ENCODE measurements at regions not wholly inside any gene's neighbourhood (a gene's known extent, or its start where the extent isn't known, plus 50 kb on each side); places are given as distances from the start of the nearest gene placed in this dataset.

DNA sequence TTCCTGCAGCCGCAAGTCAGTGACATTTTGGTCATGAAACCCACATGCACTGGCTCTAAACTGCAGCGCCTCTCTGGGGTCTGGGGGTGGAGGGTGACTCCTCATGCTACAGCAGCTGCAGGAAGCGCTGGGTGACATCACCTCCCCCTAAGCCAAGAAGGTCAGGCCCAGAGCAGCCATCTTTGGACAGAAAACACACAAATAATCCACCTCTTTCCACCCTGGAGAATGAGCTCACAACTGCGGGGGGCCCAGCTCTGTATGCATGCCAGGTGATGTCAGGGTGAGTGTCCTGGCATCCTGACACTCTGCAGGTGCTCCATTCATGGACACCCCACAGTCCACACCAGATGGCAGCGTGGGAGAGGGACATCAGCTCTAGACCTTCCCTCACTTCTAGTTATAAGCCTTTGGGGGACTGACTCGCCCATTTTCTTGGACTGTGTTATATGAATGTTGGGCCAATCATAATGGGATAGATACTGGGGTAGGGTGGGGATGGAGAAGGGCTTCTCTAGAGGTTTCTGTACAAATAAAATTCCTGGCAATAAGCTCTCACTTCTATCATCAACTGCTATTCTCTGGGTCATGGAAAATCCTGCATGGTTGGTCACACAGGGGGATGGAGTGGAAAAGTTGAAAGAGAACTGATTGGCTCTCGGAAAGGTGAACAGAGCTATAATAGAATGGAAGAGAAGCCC lies 70.7 kb upstream of the THBS1 start:
- H3K36me3 ChIP-seq (ENCODE audit: control insufficient read depth in 2 of 2, extremely low read depth in 1 of 2, insufficient read depth in 2 of 2, low read length in 2 of 2), result no peaks in the 10 kb centered on the region
- H3K4me3 ChIP-seq (replicated peaks in 1 of 3; ENCODE audit: insufficient read depth in 1 of 3, low read depth in 1 of 3, low read length in 3 of 3), result no peak overlapping the region
- DNase-seq (ENCODE audit: low read depth, low spot score) (no peak), FAIRE-seq (no peak)
- no peaks in the 10 kb centered on the region for H3K9me3 ChIP-seq (replicated peaks; ENCODE audit: control insufficient read depth, insufficient read depth, low read length)
- no peaks in the 10 kb centered on the region for H3K27me3 ChIP-seq (ENCODE audit: control insufficient read depth in 2 of 2, insufficient read depth in 2 of 2, low read length in 2 of 2)
- H3K9me1 ChIP-seq (replicated peaks; ENCODE audit: control insufficient read depth, extremely low read depth, insufficient read depth, low read length), result no peaks in the 10 kb centered on the region
- CTCF ChIA-PET, result interaction anchor here (2.0 to 2.1 kb wide), 2 partner anchors 13 to 21 kb away, joined by 7 to 12 read pairs; no protein-coding TSS in a partner anchor
- intact Hi-C loops (cut with micrococcal nuclease) (no loop called here), dilution Hi-C loops (cut with MboI; ENCODE audit: extremely low pct_ligation_motif_present, low sequenced_read_pairs) (no loop called here)
- H3K9ac ChIP-seq (replicated peaks; ENCODE audit: extremely low read depth, insufficient read depth, low read length), result no peak overlapping the region
- no TSS peak for BruUV-seq (replicated peaks)
- no peak overlapping the region for H3K27ac ChIP-seq (ENCODE audit: insufficient read depth, low read depth, low read length)
- POLR2A ChIA-PET, result no interaction called here
- TF ChIP-seq POLR2AphosphoS5 (IDR thresholded peaks at IDR 0.05; ENCODE audit: insufficient read depth, low read depth, low read length), result no peak
- no peak overlapping the region for H3K4me2 ChIP-seq (ENCODE audit: insufficient read depth, low read length)
- no peaks in the 10 kb centered on the region for H3K79me2 ChIP-seq (ENCODE audit: control insufficient read depth, insufficient read depth, low read length)
- H4K20me1 ChIP-seq (replicated peaks; ENCODE audit: control insufficient read depth, extremely low read depth, insufficient read depth, low read length), result no peaks in the 10 kb centered on the region
- H2AFZ ChIP-seq (ENCODE audit: low read depth, low read length), result no peak overlapping the region
- H3K4me1 ChIP-seq (ENCODE audit: control insufficient read depth, extremely low read depth, insufficient read depth, low read length), result peaks cover 5% of the 10 kb centered on the region

GRCh38 chr15:39511000-39511915 lies 69.6 kb upstream of the THBS1 start:
- H3K4me1 ChIP-seq (ENCODE audit: control insufficient read depth, extremely low read depth, insufficient read depth, low read length), result peaks cover 5% of the 10 kb centered on the region
- no peak overlapping the region for H3K9ac ChIP-seq (replicated peaks; ENCODE audit: extremely low read depth, insufficient read depth, low read length)
- peak overlapping the region; percentile 7 for H2AFZ ChIP-seq (ENCODE audit: low read depth, low read length)
- peak overlapping the region; percentile 6 for H3K4me2 ChIP-seq (ENCODE audit: insufficient read depth, low read length)
- H3K9me1 ChIP-seq (replicated peaks; ENCODE audit: control insufficient read depth, extremely low read depth, insufficient read depth, low read length), result no peaks in the 10 kb centered on the region
- H3K27me3 ChIP-seq (ENCODE audit: control insufficient read depth in 2 of 2, insufficient read depth in 2 of 2, low read length in 2 of 2), result no peaks in the 10 kb centered on the region
- DNase-seq (ENCODE audit: low read depth, low spot score) (peak; percentile 72), FAIRE-seq (peak; percentile 94)
- POLR2A ChIA-PET, result no interaction called here
- no peaks in the 10 kb centered on the region for H3K36me3 ChIP-seq (ENCODE audit: control insufficient read depth in 2 of 2, extremely low read depth in 1 of 2, insufficient read depth in 2 of 2, low read length in 2 of 2)
- TF ChIP-seq FOS (IDR thresholded peaks at IDR 0.05; ENCODE audit: borderline replicate concordance, insufficient read depth, low read length) (peak; percentile 65), MYC (IDR thresholded peaks at IDR 0.05; ENCODE audit: low read depth, low read length) (no peak)
- BruUV-seq (replicated peaks), result no TSS peak
- no peaks in the 10 kb centered on the region for H3K9me3 ChIP-seq (replicated peaks; ENCODE audit: control insufficient read depth, insufficient read depth, low read length)
- dilution Hi-C loops (cut with MboI; ENCODE audit: extremely low pct_ligation_motif_present, low sequenced_read_pairs), result no loop called here
- CTCF ChIA-PET, result interaction anchor here (0.7 to 2.2 kb wide), 9 partner anchors 14 to 339 kb away, joined by 3 to 12 read pairs (median 4); no protein-coding TSS in a partner anchor
- no peak overlapping the region for H3K4me3 ChIP-seq (replicated peaks in 1 of 3; ENCODE audit: insufficient read depth in 1 of 3, low read depth in 1 of 3, low read length in 3 of 3)
- H3K79me2 ChIP-seq (ENCODE audit: control insufficient read depth, insufficient read depth, low read length), result no peaks in the 10 kb centered on the region
- no peaks in the 10 kb centered on the region for H4K20me1 ChIP-seq (replicated peaks; ENCODE audit: control insufficient read depth, extremely low read depth, insufficient read depth, low read length)
- H3K27ac ChIP-seq (ENCODE audit: insufficient read depth, low read depth, low read length), result no peak overlapping the region
- intact Hi-C loops (cut with micrococcal nuclease), result no loop called here

All from endothelial cell of umbilical vein (primary cell).